ENCODE measurements at regions not wholly inside any gene's neighbourhood (a gene's known extent, or its start where the extent isn't known, plus 50 kb on each side); places are given as distances from the start of the nearest gene placed in this dataset.
"Not testable (repeated sequence)": the region's sequence is repeated elsewhere in the genome, so short reads cannot be mapped to it uniquely, and the experiment has no call there.

GRCh38 chr4:19213388-19213787 is 1038.3 kb upstream of the SLIT2 start:
- Histone ChIP-seq H3K27ac (no peak overlapping the region), H3K4me1 (no peaks in the 10 kb centered on the region), H3K36me3 (no peaks in the 10 kb centered on the region), H3K27me3 (replicated peaks in 1 of 7) (no peaks in the 10 kb centered on the region), H3K4me3 (no peak overlapping the region), H3K9me3 (no peaks in the 10 kb centered on the region)
- no peak for TF ChIP-seq POLR2A (IDR thresholded peaks at IDR 0.05)
- TF ChIP-seq, protein P1, sequence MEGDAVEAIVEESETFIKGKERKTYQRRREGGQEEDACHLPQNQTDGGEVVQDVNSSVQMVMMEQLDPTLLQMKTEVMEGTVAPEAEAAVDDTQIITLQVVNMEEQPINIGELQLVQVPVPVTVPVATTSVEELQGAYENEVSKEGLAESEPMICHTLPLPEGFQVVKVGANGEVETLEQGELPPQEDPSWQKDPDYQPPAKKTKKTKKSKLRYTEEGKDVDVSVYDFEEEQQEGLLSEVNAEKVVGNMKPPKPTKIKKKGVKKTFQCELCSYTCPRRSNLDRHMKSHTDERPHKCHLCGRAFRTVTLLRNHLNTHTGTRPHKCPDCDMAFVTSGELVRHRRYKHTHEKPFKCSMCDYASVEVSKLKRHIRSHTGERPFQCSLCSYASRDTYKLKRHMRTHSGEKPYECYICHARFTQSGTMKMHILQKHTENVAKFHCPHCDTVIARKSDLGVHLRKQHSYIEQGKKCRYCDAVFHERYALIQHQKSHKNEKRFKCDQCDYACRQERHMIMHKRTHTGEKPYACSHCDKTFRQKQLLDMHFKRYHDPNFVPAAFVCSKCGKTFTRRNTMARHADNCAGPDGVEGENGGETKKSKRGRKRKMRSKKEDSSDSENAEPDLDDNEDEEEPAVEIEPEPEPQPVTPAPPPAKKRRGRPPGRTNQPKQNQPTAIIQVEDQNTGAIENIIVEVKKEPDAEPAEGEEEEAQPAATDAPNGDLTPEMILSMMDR (IDR thresholded peaks at IDR 0.05 in 8 of 11, conservative IDR thresholded peaks at IDR 0.05 in 3 of 11): no peak
- no peak for TF ChIP-seq POLR2AphosphoS5 (IDR thresholded peaks at IDR 0.05)
- WGBS, 5 donors: 39 to 62% (median 53%) methylated on average over 3 of the region's 3 CpGs
- DNase-seq: no peak
- intact Hi-C loops (cut with DNase I; ENCODE audit: low total_unique reads): no loop called here

GRCh38 chr4:19205853-19206252 is 1045.9 kb upstream of the SLIT2 start:
- H3K27me3 ChIP-seq (replicated peaks in 1 of 7): no peaks in the 10 kb centered on the region
- no peak for DNase-seq
- H3K4me3 ChIP-seq: no peak overlapping the region
- no peaks in the 10 kb centered on the region for H3K9me3 ChIP-seq
- TF ChIP-seq, protein P1 (IDR thresholded peaks at IDR 0.05 in 8 of 11, conservative IDR thresholded peaks at IDR 0.05 in 3 of 11): no peak
- TF ChIP-seq POLR2A (IDR thresholded peaks at IDR 0.05) (no peak), POLR2AphosphoS5 (IDR thresholded peaks at IDR 0.05) (no peak)
- intact Hi-C loops (cut with DNase I; ENCODE audit: low total_unique reads): no loop called here
- WGBS, 5 donors: 69 to 80% (median 74%) methylated on average over 2 of the region's 2 CpGs
- H3K4me1 ChIP-seq: no peaks in the 10 kb centered on the region
- no peak overlapping the region for H3K27ac ChIP-seq
- no peaks in the 10 kb centered on the region for H3K36me3 ChIP-seq

- H3K4me3 ChIP-seq; H3K4me1 ChIP-seq; H3K36me3 ChIP-seq; H3K9me3 ChIP-seq; H3K27ac ChIP-seq; H3K27me3 ChIP-seq (replicated peaks in 1 of 7); intact Hi-C loops (cut with DNase I; ENCODE audit: low total_unique reads): not testable (repeated sequence)
- peak; percentile 61 for DNase-seq
- 84 to 95% (median 91%) methylated on average over 17 of the region's 17 CpGs for WGBS, 5 donors
These were observed 1053.9 kb upstream of the SLIT2 start for GRCh38 chr4:19197838-19198237.

DNA sequence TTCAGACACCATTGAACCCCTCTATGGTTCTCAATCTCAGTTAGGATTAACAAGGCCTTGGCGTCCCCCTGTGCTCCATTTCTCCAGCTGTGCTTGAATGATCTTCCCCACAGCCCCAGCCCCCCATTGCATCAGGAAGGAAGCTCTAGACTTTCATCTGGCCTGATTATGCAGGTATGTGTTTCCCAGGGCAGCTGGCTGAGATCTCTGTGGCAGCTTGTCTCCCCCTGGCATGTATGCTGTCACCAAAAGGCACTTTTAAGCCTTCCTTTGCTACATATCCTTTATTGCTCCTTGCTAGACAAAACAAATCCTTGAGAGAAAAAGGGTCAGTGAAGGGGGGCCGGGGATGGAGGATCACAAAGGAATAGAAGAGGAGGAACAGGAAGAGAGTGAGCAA is 1056.0 kb upstream of the SLIT2 start:
- Histone ChIP-seq H3K27me3 (replicated peaks in 1 of 7) (no peaks in the 10 kb centered on the region), H3K36me3 (no peaks in the 10 kb centered on the region), H3K27ac (no peak overlapping the region), H3K9me3 (no peaks in the 10 kb centered on the region), H3K4me3 (no peak overlapping the region), H3K4me1 (no peaks in the 10 kb centered on the region)
- 38 to 61% (median 50%) methylated on average over 2 of the region's 2 CpGs for WGBS, 5 donors
- intact Hi-C loops (cut with DNase I; ENCODE audit: low total_unique reads): no loop called here
- peak; percentile 24 for DNase-seq
- TF ChIP-seq, protein P1 (IDR thresholded peaks at IDR 0.05 in 8 of 11, conservative IDR thresholded peaks at IDR 0.05 in 3 of 11): no peak
- TF ChIP-seq POLR2A (IDR thresholded peaks at IDR 0.05): no peak
- no peak for TF ChIP-seq POLR2AphosphoS5 (IDR thresholded peaks at IDR 0.05)

GRCh38 chr4:19194672-19195071 is 1057.0 kb upstream of the SLIT2 start:
- 72 to 84% (median 76%) methylated on average over 3 of the region's 3 CpGs for WGBS, 5 donors
- no peaks in the 10 kb centered on the region for H3K4me1 ChIP-seq
- no peak overlapping the region for H3K4me3 ChIP-seq
- intact Hi-C loops (cut with DNase I; ENCODE audit: low total_unique reads): no loop called here
- TF ChIP-seq, protein P1 (IDR thresholded peaks at IDR 0.05 in 8 of 11, conservative IDR thresholded peaks at IDR 0.05 in 3 of 11): no peak
- TF ChIP-seq POLR2A (IDR thresholded peaks at IDR 0.05): no peak
- H3K36me3 ChIP-seq: no peaks in the 10 kb centered on the region
- H3K9me3 ChIP-seq: no peaks in the 10 kb centered on the region
- H3K27me3 ChIP-seq (replicated peaks in 1 of 7): no peaks in the 10 kb centered on the region
- no peak for DNase-seq
- no peak overlapping the region for H3K27ac ChIP-seq
